ENCODE measurements at regions not wholly inside any gene's neighbourhood (a gene's known extent, or its start where the extent isn't known, plus 50 kb on each side); places are given as distances from the start of the nearest gene placed in this dataset.

GRCh38 chr2:223222397-223222796 is 170.4 kb downstream of the KCNE4 start:
- TF ChIP-seq CTCF (IDR thresholded peaks at IDR 0.05) = no peak
- TF ChIP-seq POLR2AphosphoS5 (IDR thresholded peaks at IDR 0.05) = no peak
- TF ChIP-seq POLR2A (IDR thresholded peaks at IDR 0.05) = no peak
